HEK293 (cell line): ENCODE measurements at regions not wholly inside any gene's neighbourhood (a gene's known extent, or its start where the extent isn't known, plus 50 kb on each side); places are given as distances from the start of the nearest gene placed in this dataset.

Source experiments
- BCL11A ChIP-seq: fragments of 450-650 bp; formaldehyde crosslinking; IDR thresholded peaks from 2 replicates; pipeline ENCODE4 v1.5.1; 2016; ENCODE audit warnings: low read depth, missing biosample characterization, missing genetic modification characterization
- MEIS1 ChIP-seq: sonication (generic); formaldehyde crosslinking; IDR thresholded peaks from 2 replicates; pipeline ENCODE4 v1.8.1; 2022; ENCODE audit warnings: missing genetic modification reagents, mild to moderate bottlenecking, borderline replicate concordance
- OSR2 ChIP-seq: fragments of 450-650 bp; formaldehyde crosslinking; IDR thresholded peaks from 2 replicates; pipeline ENCODE4 v1.5.1; 2016; ENCODE audit warnings: missing biosample characterization, missing genetic modification characterization
- SALL2 ChIP-seq: fragments of 450-650 bp; formaldehyde crosslinking; IDR thresholded peaks from 2 replicates; pipeline ENCODE4 v1.5.0; 2017; ENCODE audit warnings: missing biosample characterization, mild to moderate bottlenecking, missing genetic modification characterization, borderline replicate concordance
- SCRT1 ChIP-seq: fragments of 450-650 bp; formaldehyde crosslinking; IDR thresholded peaks from 2 replicates; pipeline ENCODE4 v1.5.1; 2016; ENCODE audit warnings: missing biosample characterization, missing genetic modification characterization, borderline replicate concordance
- ZBTB11 ChIP-seq: fragments of 450-650 bp; formaldehyde crosslinking; conservative IDR thresholded peaks from 2 replicates; pipeline ENCODE4 v1.5.1; 2016; ENCODE audit warnings: low read depth, missing biosample characterization, missing genetic modification characterization
- ZBTB20 ChIP-seq: fragments of 450-650 bp; formaldehyde crosslinking; IDR thresholded peaks from 2 replicates; pipeline ENCODE4 v1.5.1; 2016; ENCODE audit warnings: missing biosample characterization, missing genetic modification characterization
- ZBTB21 ChIP-seq: fragments of 450-650 bp; formaldehyde crosslinking; IDR thresholded peaks from 2 replicates; pipeline ENCODE4 v1.5.1; 2017; ENCODE audit warnings: missing biosample characterization, missing genetic modification characterization
- ZBTB6 ChIP-seq: fragments of 450-650 bp; formaldehyde crosslinking; IDR thresholded peaks from 2 replicates; pipeline ENCODE4 v1.5.1; 2017; ENCODE audit warnings: missing biosample characterization, missing genetic modification characterization
- ZEB2 ChIP-seq: fragments of 450-650 bp; formaldehyde crosslinking; IDR thresholded peaks from 2 replicates; pipeline ENCODE4 v1.5.1; 2016; ENCODE audit warnings: missing biosample characterization, missing genetic modification characterization
- ZFP69B ChIP-seq: fragments of 450-650 bp; formaldehyde crosslinking; IDR thresholded peaks from 2 replicates; pipeline ENCODE4 v1.5.1; 2016; ENCODE audit warnings: missing biosample characterization, missing genetic modification characterization
- ZNF155 ChIP-seq: fragments of 450-650 bp; formaldehyde crosslinking; IDR thresholded peaks from 2 replicates; pipeline ENCODE4 v1.5.1; 2016; ENCODE audit warnings: missing biosample characterization, missing genetic modification characterization
- ZNF16 ChIP-seq: fragments of 450-650 bp; formaldehyde crosslinking; IDR thresholded peaks from 2 replicates; pipeline ENCODE4 v1.5.1; 2016; ENCODE audit warnings: low read depth, missing biosample characterization, missing genetic modification characterization
- ZNF37A ChIP-seq: fragments of 450-650 bp; IDR thresholded peaks from 2 replicates; pipeline ENCODE4 v1.5.1; 2018; ENCODE audit warnings: missing biosample characterization, missing genetic modification characterization
- ZNF398 ChIP-seq: fragments of 450-650 bp; formaldehyde crosslinking; IDR thresholded peaks from 2 replicates; pipeline ENCODE4 v1.5.1; 2017; ENCODE audit warnings: missing biosample characterization, missing genetic modification characterization
- ZNF426 ChIP-seq: fragments of 450-650 bp; formaldehyde crosslinking; IDR thresholded peaks from 2 replicates; pipeline ENCODE4 v1.5.1; 2017; ENCODE audit warnings: missing biosample characterization, missing genetic modification characterization, mild to moderate bottlenecking, inconsistent platforms, moderate library complexity
- ZNF510 ChIP-seq: fragments of 450-650 bp; formaldehyde crosslinking; IDR thresholded peaks from 2 replicates; pipeline ENCODE4 v1.5.1; 2018; ENCODE audit warnings: mild to moderate bottlenecking, missing genetic modification characterization, missing biosample characterization; ENCODE audit not compliant: insufficient replicate concordance
- ZNF530 ChIP-seq: fragments of 450-650 bp; formaldehyde crosslinking; IDR thresholded peaks from 2 replicates; pipeline ENCODE4 v1.5.1; 2016; ENCODE audit warnings: low read depth, missing biosample characterization, missing genetic modification characterization
- ZNF558 ChIP-seq: fragments of 450-650 bp; formaldehyde crosslinking; IDR thresholded peaks from 2 replicates; pipeline ENCODE4 v1.5.1; 2016; ENCODE audit warnings: missing biosample characterization, missing genetic modification characterization
- ZNF561 ChIP-seq: fragments of 450-650 bp; IDR thresholded peaks from 2 replicates; pipeline ENCODE4 v1.5.1; 2018; ENCODE audit warnings: missing biosample characterization, missing genetic modification characterization, borderline replicate concordance
- ZNF621 ChIP-seq: fragments of 450-650 bp; formaldehyde crosslinking; IDR thresholded peaks from 2 replicates; pipeline ENCODE4 v1.5.1; 2017; ENCODE audit warnings: missing biosample characterization, missing genetic modification characterization
- ZNF664 ChIP-seq: fragments of 450-650 bp; formaldehyde crosslinking; IDR thresholded peaks from 2 replicates; pipeline ENCODE4 v1.5.1; 2016; ENCODE audit warnings: missing biosample characterization, missing genetic modification characterization
- ZNF670 ChIP-seq: fragments of 450-650 bp; formaldehyde crosslinking; IDR thresholded peaks from 2 replicates; pipeline ENCODE4 v1.5.1; 2016; ENCODE audit warnings: missing biosample characterization, missing genetic modification characterization, low read depth
- ZNF768 ChIP-seq: fragments of 450-650 bp; formaldehyde crosslinking; IDR thresholded peaks from 2 replicates; pipeline ENCODE4 v1.5.1; 2018; ENCODE audit warnings: missing biosample characterization, mild to moderate bottlenecking, missing genetic modification characterization
- ZNF792 ChIP-seq: fragments of 450-650 bp; formaldehyde crosslinking; IDR thresholded peaks from 2 replicates; pipeline ENCODE4 v1.5.1; 2016; ENCODE audit warnings: missing biosample characterization, missing genetic modification characterization
- ZNF837 ChIP-seq: fragments of 450-650 bp; formaldehyde crosslinking; IDR thresholded peaks from 2 replicates; pipeline ENCODE4 v1.5.1; 2016; ENCODE audit warnings: missing biosample characterization, missing genetic modification characterization
- TF ChIP-seq, protein P1 (sequence below): fragments of 450-650 bp; formaldehyde crosslinking; IDR thresholded peaks from 2 replicates; pipeline ENCODE4 v1.5.1; 2017; ENCODE audit warnings: missing biosample characterization, missing genetic modification characterization

GRCh38 chr6:100296810-100297544, 167.7 kb downstream of the SIM1 start (continued):
- TF ChIP-seq ZNF561, result no peak
- TF ChIP-seq ZBTB20, result peak; percentile 29; the same call in 1 of the 2 replicates
- TF ChIP-seq ZNF37A (tag by site-specific recombination), result no peak
- peak; percentile 43; the same call in 1 of the 2 replicates for TF ChIP-seq ZFP69B (tag by site-specific recombination)
- TF ChIP-seq ZNF664 (tag by site-specific recombination), result no peak
- TF ChIP-seq, protein P1, sequence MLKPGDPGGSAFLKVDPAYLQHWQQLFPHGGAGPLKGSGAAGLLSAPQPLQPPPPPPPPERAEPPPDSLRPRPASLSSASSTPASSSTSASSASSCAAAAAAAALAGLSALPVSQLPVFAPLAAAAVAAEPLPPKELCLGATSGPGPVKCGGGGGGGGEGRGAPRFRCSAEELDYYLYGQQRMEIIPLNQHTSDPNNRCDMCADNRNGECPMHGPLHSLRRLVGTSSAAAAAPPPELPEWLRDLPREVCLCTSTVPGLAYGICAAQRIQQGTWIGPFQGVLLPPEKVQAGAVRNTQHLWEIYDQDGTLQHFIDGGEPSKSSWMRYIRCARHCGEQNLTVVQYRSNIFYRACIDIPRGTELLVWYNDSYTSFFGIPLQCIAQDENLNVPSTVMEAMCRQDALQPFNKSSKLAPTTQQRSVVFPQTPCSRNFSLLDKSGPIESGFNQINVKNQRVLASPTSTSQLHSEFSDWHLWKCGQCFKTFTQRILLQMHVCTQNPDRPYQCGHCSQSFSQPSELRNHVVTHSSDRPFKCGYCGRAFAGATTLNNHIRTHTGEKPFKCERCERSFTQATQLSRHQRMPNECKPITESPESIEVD (tag by site-specific recombination), result peak; percentile 80
- no peak for TF ChIP-seq ZNF426 (tag by site-specific recombination)
- no peak for TF ChIP-seq ZNF510 (tag by site-specific recombination)
- no peak for TF ChIP-seq ZNF16 (tag by site-specific recombination)
- no peak for TF ChIP-seq ZNF670 (tag by site-specific recombination)
- peak; percentile 28; the same call in 1 of the 2 replicates for TF ChIP-seq ZNF398 (tag by site-specific recombination)
- TF ChIP-seq ZNF768, result no peak
- no peak for TF ChIP-seq ZBTB11 (tag by site-specific recombination)
- no peak for TF ChIP-seq ZBTB21 (tag by site-specific recombination)
- peak; percentile 58 for TF ChIP-seq OSR2 (tag by site-specific recombination)
- TF ChIP-seq ZNF558, result peak; percentile 73
- no peak for TF ChIP-seq ZNF792
- peak; percentile 87; the same call in 1 of the 2 replicates for TF ChIP-seq BCL11A
- TF ChIP-seq MEIS1 (CRISPR knock-in tag), result no peak; the same call in 1 of the 2 replicates
- no peak for TF ChIP-seq ZNF837 (tag by site-specific recombination)
- TF ChIP-seq SCRT1 (tag by site-specific recombination), result no peak
- no peak for TF ChIP-seq ZNF621 (tag by site-specific recombination)
- no peak for TF ChIP-seq SALL2 (tag by site-specific recombination)
- 0 out of 2 replicates have a peak, but pooled peaks have one; percentile 25 for TF ChIP-seq ZNF155
- no peak for TF ChIP-seq ZBTB6
- no peak for TF ChIP-seq ZNF530 (tag by site-specific recombination)
- TF ChIP-seq ZEB2 (tag by site-specific recombination), result peak; percentile 54
